ENCODE measurements at regions not wholly inside any gene's neighbourhood (a gene's known extent, or its start where the extent isn't known, plus 50 kb on each side); places are given as distances from the start of the nearest gene placed in this dataset.
"Not testable (repeated sequence)": the region's sequence is repeated elsewhere in the genome, so short reads cannot be mapped to it uniquely, and the experiment has no call there.

DNA sequence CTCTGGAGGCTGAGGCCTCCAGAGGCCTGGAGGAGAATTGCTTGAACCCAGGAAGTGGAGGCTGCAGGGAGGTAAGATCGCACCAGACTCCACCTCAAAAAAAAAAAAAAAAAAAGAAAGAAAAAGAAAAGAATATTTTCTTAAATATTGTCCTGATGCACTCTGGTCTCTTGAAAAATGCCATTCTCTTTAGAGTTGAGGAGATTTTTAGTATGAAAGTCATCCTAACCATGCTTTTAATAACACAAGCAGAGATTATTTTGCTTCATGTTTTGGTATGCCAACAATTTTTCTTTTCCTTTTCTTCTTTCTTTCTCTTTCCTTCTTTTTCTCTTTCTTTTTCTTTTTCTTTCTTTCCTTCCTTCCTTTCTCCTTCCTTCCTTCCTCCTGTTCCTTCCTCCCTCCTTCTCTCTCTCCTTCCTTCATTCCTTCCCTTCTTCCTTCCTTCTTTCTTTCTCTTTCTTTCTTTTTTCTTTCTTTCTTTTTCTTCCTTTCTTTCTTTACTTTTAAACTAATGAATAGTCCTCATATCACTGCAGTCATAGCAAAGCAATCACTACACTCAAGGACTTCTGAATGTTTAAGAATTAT lies 116.9 kb upstream of the CCNH start:
- DNase-seq (ENCODE audit: low spot score), result no peak
- no peak for ATAC-seq (ENCODE audit: low FRiP score)
- TF ChIP-seq, protein P1, sequence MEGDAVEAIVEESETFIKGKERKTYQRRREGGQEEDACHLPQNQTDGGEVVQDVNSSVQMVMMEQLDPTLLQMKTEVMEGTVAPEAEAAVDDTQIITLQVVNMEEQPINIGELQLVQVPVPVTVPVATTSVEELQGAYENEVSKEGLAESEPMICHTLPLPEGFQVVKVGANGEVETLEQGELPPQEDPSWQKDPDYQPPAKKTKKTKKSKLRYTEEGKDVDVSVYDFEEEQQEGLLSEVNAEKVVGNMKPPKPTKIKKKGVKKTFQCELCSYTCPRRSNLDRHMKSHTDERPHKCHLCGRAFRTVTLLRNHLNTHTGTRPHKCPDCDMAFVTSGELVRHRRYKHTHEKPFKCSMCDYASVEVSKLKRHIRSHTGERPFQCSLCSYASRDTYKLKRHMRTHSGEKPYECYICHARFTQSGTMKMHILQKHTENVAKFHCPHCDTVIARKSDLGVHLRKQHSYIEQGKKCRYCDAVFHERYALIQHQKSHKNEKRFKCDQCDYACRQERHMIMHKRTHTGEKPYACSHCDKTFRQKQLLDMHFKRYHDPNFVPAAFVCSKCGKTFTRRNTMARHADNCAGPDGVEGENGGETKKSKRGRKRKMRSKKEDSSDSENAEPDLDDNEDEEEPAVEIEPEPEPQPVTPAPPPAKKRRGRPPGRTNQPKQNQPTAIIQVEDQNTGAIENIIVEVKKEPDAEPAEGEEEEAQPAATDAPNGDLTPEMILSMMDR (IDR thresholded peaks at IDR 0.05), result no peak

DNA sequence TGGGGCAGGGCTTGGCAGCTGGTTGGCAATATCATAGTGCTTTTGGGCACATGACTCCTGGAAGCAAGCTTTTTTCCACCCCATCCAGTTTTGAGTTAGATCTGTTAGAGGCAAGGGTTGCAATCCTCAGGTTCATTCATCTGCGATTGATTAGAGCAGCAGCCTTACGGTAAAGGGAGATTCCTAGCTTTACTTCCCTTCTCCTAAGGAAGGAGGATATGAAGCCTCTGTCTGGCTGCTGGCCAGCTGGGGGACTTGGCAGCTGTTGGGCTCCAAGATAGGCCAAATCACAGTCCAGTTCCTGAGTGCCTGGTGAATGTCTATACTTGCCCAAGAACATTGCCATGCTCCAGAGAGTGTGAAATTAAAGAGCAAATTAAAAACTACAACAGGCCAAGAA lies 113.4 kb upstream of the CCNH start:
- no peak for DNase-seq (ENCODE audit: low spot score)
- ATAC-seq (ENCODE audit: low FRiP score), result no peak
- TF ChIP-seq, protein P1 (IDR thresholded peaks at IDR 0.05), result no peak

DNA sequence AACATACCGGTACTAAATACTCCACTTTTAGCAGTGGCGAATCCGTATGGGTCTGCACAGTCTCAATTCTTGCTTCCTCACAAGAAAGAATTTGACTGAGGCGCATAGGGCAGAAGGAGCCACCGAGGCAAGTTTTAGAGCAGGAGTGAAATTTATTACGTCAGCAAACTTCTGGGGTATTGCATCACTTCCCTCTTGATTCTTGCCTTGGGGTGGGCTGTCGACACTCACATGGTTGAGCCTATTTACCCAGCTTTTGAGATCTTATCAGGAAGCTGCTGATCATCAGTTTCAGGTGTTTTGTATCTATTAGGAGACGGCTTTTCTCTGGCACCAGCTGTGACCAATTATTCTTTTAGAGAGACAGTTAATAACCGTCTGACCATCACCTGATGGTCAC lies 111.5 kb upstream of the CCNH start:
- TF ChIP-seq, protein P1 (IDR thresholded peaks at IDR 0.05), result no peak
- DNase-seq (ENCODE audit: low spot score) (no peak), ATAC-seq (ENCODE audit: low FRiP score) (no peak)

DNA sequence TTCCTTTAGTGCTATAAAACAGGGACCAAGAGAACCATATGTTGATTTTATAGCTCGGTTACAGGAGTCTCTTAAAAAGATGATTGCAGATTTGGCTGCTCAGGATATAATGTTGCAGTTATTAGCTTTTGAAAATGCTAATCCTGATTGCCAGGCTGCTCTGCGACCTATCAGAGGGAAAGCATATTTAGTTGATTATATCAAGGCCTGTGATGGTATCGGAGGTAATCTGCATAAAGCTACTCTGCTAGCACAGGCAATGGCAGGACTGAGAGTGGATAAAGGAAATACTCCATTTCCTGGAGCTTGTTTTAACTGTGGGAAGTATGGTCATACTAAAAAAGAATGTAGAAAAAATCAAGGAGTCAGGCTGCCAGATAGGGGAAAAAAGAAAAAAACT lies 99.0 kb upstream of the CCNH start:
- DNase-seq (ENCODE audit: low spot score); ATAC-seq (ENCODE audit: low FRiP score): not testable (repeated sequence)

DNA sequence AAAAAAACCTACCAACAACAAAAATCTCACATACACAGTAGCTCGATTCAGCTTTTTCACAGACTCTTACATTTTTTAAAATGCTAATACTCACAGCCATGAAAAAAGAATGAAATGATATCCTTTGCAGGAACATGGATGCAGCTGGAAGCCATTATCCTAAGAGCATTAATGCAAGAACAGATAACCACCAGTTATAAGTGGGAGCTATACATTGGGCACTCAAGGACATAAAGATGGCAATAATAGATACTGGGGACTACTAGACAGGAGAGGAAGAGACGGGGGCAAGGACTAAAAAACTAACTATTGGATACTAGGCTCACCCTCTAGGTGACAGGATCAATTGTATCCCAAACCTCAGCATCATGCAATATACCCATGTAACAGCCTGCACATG lies 90.3 kb upstream of the CCNH start:
- TF ChIP-seq, protein P1 (IDR thresholded peaks at IDR 0.05), result no peak
- ATAC-seq (ENCODE audit: low FRiP score), result no peak
- DNase-seq (ENCODE audit: low spot score), result no peak

DNA sequence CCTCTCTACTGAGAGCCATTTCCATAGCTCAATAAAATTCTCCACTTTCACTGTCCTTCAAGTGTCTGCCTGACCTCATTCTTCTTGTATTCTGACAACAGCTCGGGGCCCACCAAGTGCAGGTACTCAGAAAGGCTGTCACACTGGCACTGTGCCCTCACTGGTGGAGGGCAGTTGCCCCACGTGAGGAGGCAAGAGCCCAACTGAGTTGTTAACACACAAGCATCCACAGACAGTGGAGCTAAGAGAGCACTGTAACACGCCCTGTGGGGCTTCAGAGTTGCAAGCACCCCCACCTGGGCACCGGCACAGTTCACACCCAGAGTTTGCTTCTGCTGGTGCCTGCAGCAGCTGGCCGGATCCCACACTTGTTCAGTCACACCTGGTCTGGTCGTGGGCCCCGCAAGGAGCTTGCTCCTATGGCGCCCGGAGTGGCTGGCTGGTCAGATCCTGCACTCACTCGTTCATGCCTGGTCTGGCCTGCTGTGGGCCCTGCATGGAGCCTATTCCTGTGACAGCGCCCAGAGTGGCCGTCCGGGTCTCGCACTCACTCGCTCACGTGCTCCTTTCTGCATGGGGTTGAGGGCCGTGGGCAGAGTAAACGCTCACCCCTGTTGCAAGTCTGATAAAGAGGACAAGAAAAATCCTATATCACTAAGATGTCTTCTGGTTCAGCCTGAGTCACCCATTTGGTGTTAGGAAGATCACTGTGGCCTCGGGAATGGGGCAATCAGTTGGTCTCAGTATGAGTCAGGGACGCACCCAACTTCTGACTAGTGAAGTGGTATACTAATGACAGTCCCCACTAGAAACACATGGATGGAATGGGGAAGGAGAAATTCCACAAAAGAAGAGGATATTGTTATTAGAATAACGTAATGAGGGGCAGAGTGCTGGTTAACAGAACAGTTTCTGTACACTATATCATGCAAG lies 87.0 kb upstream of the CCNH start:
- ATAC-seq (ENCODE audit: low FRiP score), result no peak
- TF ChIP-seq, protein P1 (IDR thresholded peaks at IDR 0.05), result no peak
- no peak for DNase-seq (ENCODE audit: low spot score)
